GM23338 (cell line): ENCODE measurements at regions not wholly inside any gene's neighbourhood (a gene's known extent, or its start where the extent isn't known, plus 50 kb on each side); places are given as distances from the start of the nearest gene placed in this dataset.

ENCODE experiments used
- CREB1 ChIP-seq: fragments of 250-450 bp; sonication (Bioruptor Pico); IDR thresholded peaks from 2 replicates; pipeline ENCODE4 v1.5.0; 2020; ENCODE audit warnings: low read depth, mild to moderate bottlenecking, moderate library complexity
- EZH2phosphoT487 ChIP-seq: fragments of 200-600 bp; sonication (generic); IDR thresholded peaks from one replicate; pipeline ENCODE4 v1.8.1; 2018; ENCODE audit warnings: antibody characterized with exemption; ENCODE audit not compliant: unreplicated experiment
- POLR2AphosphoS5 ChIP-seq: IDR thresholded peaks from 2 replicates; pipeline ENCODE4 v1.6.1; 2016; ENCODE audit warnings: antibody characterized with exemption, low read depth
- TF ChIP-seq, protein P1 (sequence below), 2 experiments: fragments of 200-600 bp in 1 of 2; sonication (generic) in 1 of 2; conservative IDR thresholded peaks; 2 replicates each; pipeline versions ENCODE4 v1.5.1 to v1.6.1; 2016 to 2017; ENCODE audit warnings: antibody characterized with exemption in 2 of 2, low read depth in 2 of 2, mild to moderate bottlenecking in 2 of 2, moderate library complexity in 1 of 2

DNA sequence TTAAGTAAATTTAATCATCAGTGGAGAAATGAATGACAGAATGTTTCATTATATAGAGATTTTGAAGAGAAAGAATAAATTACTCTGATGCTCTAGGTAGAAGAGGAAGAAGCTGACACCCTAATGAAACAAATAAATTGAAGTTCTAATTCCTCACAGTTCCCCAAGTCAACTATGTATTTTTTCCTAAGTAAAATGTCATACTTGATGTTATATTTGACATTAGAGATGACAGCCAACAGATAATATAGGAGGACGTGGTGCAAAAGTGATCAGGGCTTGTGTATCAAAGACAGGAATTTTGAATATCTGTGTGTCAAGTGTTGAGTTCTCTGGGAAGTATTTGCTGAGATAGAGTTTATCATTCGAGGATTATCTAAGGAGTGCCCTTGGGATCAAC is 81.2 kb upstream of the CADPS start:
- TF ChIP-seq CREB1 (no peak), POLR2AphosphoS5 (no peak), EZH2phosphoT487 (no peak)
- TF ChIP-seq, protein P1, sequence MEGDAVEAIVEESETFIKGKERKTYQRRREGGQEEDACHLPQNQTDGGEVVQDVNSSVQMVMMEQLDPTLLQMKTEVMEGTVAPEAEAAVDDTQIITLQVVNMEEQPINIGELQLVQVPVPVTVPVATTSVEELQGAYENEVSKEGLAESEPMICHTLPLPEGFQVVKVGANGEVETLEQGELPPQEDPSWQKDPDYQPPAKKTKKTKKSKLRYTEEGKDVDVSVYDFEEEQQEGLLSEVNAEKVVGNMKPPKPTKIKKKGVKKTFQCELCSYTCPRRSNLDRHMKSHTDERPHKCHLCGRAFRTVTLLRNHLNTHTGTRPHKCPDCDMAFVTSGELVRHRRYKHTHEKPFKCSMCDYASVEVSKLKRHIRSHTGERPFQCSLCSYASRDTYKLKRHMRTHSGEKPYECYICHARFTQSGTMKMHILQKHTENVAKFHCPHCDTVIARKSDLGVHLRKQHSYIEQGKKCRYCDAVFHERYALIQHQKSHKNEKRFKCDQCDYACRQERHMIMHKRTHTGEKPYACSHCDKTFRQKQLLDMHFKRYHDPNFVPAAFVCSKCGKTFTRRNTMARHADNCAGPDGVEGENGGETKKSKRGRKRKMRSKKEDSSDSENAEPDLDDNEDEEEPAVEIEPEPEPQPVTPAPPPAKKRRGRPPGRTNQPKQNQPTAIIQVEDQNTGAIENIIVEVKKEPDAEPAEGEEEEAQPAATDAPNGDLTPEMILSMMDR (conservative IDR thresholded peaks at IDR 0.05; ENCODE audit: low read depth in 2 of 2) = no peak
